T-helper 2 cell (primary cell): ENCODE measurements at regions not wholly inside any gene's neighbourhood (a gene's known extent, or its start where the extent isn't known, plus 50 kb on each side); places are given as distances from the start of the nearest gene placed in this dataset.
"Not testable (repeated sequence)": the region's sequence is repeated elsewhere in the genome, so short reads cannot be mapped to it uniquely, and the experiment has no call there.

Experiments used
- DNase-seq, 5 experiments: peaks; one replicate each; pipeline versions ENCODE4 v3.0.0 to v3.0.0-alpha.2; 2012 to 2022

- not testable (repeated sequence) for DNase-seq
Measured at GRCh38 chr2:111406616-111407015, 285.9 kb downstream of the BCL2L11 start.

GRCh38 chr2:111407632-111408194 is 287.0 kb downstream of the BCL2L11 start:
- DNase-seq = peak in 1 of 5 experiments; percentile 27

- not testable (repeated sequence) for DNase-seq
Measured at GRCh38 chr2:111410868-111411406, 290.2 kb downstream of the BCL2L11 start.

GRCh38 chr2:111411867-111412681 is 291.4 kb downstream of the BCL2L11 start:
- not testable (repeated sequence) for DNase-seq

GRCh38 chr2:111412841-111413650 is 292.3 kb downstream of the BCL2L11 start:
- DNase-seq = not testable (repeated sequence)

GRCh38 chr2:111413950-111414349 is 293.2 kb downstream of the BCL2L11 start:
- DNase-seq = not testable (repeated sequence)

GRCh38 chr2:111415765-111416743 is 295.3 kb downstream of the BCL2L11 start:
- not testable (repeated sequence) for DNase-seq

GRCh38 chr2:111417026-111417425 is 296.3 kb downstream of the BCL2L11 start:
- peak in 1 of 5 experiments; percentile 2 for DNase-seq

GRCh38 chr2:111418091-111418875 is 297.6 kb downstream of the BCL2L11 start:
- not testable (repeated sequence) for DNase-seq

- DNase-seq = not testable (repeated sequence)
Measured at GRCh38 chr2:111420074-111420473, 299.4 kb downstream of the BCL2L11 start.

- not testable (repeated sequence) for DNase-seq
Measured at GRCh38 chr2:111420835-111421234, 300.1 kb downstream of the BCL2L11 start.

- DNase-seq = not testable (repeated sequence)
Measured at GRCh38 chr2:111421949-111422348, 301.2 kb downstream of the BCL2L11 start.

GRCh38 chr2:111422562-111422961 is 301.8 kb downstream of the BCL2L11 start:
- DNase-seq = not testable (repeated sequence)

GRCh38 chr2:111423184-111423583 is 302.5 kb downstream of the BCL2L11 start:
- DNase-seq = not testable (repeated sequence)

GRCh38 chr2:111424176-111424575 is 303.5 kb downstream of the BCL2L11 start:
- not testable (repeated sequence) for DNase-seq

GRCh38 chr2:111424851-111425309 is 304.2 kb downstream of the BCL2L11 start:
- DNase-seq = peak in 4 of 5 experiments; percentile 5 to 65 (median 23)

GRCh38 chr2:111425789-111426201 is 305.1 kb downstream of the BCL2L11 start:
- DNase-seq = peak in 1 of 5 experiments; percentile 59

- DNase-seq = not testable (repeated sequence)
Measured at GRCh38 chr2:111427346-111427745, 306.6 kb downstream of the BCL2L11 start.

- not testable (repeated sequence) for DNase-seq
Measured at GRCh38 chr2:111428915-111429314, 308.2 kb downstream of the BCL2L11 start.

GRCh38 chr2:111429353-111429752 is 308.6 kb downstream of the BCL2L11 start:
- not testable (repeated sequence) for DNase-seq
